ENCODE measurements at regions not wholly inside any gene's neighbourhood (a gene's known extent, or its start where the extent isn't known, plus 50 kb on each side); places are given as distances from the start of the nearest gene placed in this dataset.

GRCh38 chr5:6215891-6216290 is 162.5 kb downstream of the MED10 start:
- TF ChIP-seq CTCF (IDR thresholded peaks at IDR 0.05) (no peak), POLR2A (IDR thresholded peaks at IDR 0.05) (no peak), EP300 (IDR thresholded peaks at IDR 0.05) (no peak)
